ENCODE measurements at regions not wholly inside any gene's neighbourhood (a gene's known extent, or its start where the extent isn't known, plus 50 kb on each side); places are given as distances from the start of the nearest gene placed in this dataset.

GRCh38 chrX:43580621-43581020 is 75.5 kb upstream of the MAOA start:
- no peak overlapping the region for H3K4me3 ChIP-seq
- TF ChIP-seq CTCF (IDR thresholded peaks at IDR 0.05) = no peak
- H3K27me3 ChIP-seq = no peaks in the 10 kb centered on the region
- intact Hi-C loops (cut with DNase I) = no loop called here
- no peaks in the 10 kb centered on the region for H3K9me3 ChIP-seq
- H3K36me3 ChIP-seq = no peaks in the 10 kb centered on the region
- no peaks in the 10 kb centered on the region for H3K4me1 ChIP-seq
- DNase-seq (ENCODE audit: low spot score in 2 of 2) = no peak
- H3K27ac ChIP-seq = no peak overlapping the region

DNA sequence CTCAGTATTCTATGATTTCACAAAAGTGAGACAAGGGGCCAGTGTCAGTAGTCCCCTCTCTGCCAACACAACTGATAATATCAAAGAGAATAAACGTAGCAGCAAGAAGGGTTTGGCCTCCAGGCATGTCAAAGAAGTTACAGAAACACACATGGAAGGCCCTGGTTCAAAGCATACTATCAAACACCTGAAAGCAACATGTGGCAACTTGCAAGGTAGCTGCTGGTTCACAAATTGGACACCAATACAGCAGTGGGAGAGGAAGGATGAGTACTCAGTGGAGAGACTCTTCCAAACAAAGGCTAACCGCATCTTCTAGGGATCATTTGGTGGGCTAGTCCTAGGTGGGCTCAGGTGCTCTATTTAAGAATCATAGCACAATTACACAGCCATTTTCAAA is 74.9 kb upstream of the MAOA start:
- H3K4me1 ChIP-seq = no peaks in the 10 kb centered on the region
- H3K9me3 ChIP-seq = no peaks in the 10 kb centered on the region
- H3K27me3 ChIP-seq = no peaks in the 10 kb centered on the region
- no peak for TF ChIP-seq CTCF (IDR thresholded peaks at IDR 0.05)
- intact Hi-C loops (cut with DNase I) = no loop called here
- no peak for DNase-seq (ENCODE audit: low spot score in 2 of 2)
- no peak overlapping the region for H3K27ac ChIP-seq
- no peak overlapping the region for H3K4me3 ChIP-seq
- no peaks in the 10 kb centered on the region for H3K36me3 ChIP-seq

DNA sequence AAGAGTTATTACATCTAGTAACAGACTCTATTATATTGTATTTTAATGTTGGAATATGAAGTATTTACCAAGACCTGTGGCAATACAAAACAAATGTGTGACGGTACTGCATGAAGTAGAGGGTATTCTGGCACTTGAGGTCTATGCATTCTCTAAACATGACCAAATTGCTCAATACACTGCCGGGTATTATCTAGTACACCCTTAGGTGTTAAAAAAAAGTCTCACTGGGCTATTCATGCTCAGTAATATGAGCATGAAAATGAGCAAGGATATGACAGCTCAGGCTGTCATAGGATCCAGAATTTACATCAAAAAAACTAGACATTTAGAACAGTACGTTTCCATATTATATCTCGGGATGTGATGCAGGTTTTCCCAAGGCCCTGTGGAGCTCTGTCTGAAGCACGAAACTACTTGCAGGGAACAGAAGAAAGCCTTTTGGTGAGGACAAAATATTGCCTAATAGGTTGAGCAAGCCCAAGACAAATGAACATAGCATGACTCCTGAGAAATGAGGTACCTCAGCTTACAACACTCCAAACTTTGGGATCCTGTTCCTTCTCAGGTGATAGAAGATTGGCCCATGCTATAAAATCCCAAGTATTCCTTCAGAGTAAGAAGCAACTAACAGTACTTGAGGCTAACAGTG is 74.1 kb upstream of the MAOA start:
- TF ChIP-seq CTCF (IDR thresholded peaks at IDR 0.05) = no peak
- Histone ChIP-seq H3K9me3 (no peaks in the 10 kb centered on the region), H3K4me1 (no peaks in the 10 kb centered on the region), H3K27ac (peak overlapping the region; percentile 36 to 40), H3K27me3 (no peaks in the 10 kb centered on the region), H3K4me3 (no peak overlapping the region), H3K36me3 (no peaks in the 10 kb centered on the region)
- no peak for DNase-seq (ENCODE audit: low spot score in 2 of 2)
- intact Hi-C loops (cut with DNase I) = no loop called here

DNA sequence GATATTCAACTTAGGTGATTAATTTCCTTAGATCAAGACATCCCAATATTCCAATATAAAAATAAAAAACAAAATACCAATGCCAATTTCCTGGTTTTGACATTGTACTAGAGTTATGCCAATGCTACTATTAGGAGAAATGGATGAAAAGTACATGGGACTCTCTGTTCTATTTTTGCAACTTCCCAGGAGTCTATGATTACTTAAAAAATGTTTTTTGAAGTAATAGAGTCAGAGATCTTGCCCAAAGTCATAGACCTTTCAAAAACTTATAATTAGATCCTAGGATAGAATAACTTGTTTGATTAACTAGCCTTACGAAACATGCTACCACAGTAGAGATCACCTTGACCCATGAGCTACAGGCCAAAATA is 73.6 kb upstream of the MAOA start:
- no peak overlapping the region for H3K4me3 ChIP-seq
- no peaks in the 10 kb centered on the region for H3K4me1 ChIP-seq
- H3K27ac ChIP-seq = peak overlapping the region; percentile 40 to 56
- intact Hi-C loops (cut with DNase I) = no loop called here
- H3K36me3 ChIP-seq = no peaks in the 10 kb centered on the region
- no peaks in the 10 kb centered on the region for H3K9me3 ChIP-seq
- no peak for DNase-seq (ENCODE audit: low spot score in 2 of 2)
- TF ChIP-seq CTCF (IDR thresholded peaks at IDR 0.05) = no peak
- no peaks in the 10 kb centered on the region for H3K27me3 ChIP-seq

DNA sequence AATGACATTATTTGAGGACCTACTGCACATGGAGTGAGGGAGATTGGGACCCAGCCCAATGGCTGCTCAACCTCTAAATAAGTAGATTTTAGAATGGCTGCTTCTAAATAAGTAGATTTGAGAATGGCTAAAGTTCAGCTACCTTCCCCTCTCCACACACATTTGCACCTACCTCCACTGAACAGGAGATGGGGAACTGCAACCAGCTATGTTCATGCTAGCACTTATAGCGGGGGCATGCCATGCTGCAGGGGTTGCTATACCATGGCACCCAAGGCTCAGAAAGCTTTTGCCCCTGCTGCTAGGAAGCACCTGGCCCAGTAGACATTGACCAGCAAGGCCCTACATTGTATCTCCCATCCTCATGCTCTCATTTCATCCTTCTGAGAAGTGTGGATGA is 70.2 kb upstream of the MAOA start:
- DNase-seq (ENCODE audit: low spot score in 2 of 2) = no peak
- Histone ChIP-seq H3K4me3 (no peak overlapping the region), H3K4me1 (peaks cover 0 to 2% of the 10 kb centered on the region in 2 donors), H3K27me3 (no peaks in the 10 kb centered on the region), H3K9me3 (no peaks in the 10 kb centered on the region), H3K36me3 (no peaks in the 10 kb centered on the region), H3K27ac (no peak overlapping the region)
- intact Hi-C loops (cut with DNase I) = no loop called here
- TF ChIP-seq CTCF (IDR thresholded peaks at IDR 0.05) = no peak

DNA sequence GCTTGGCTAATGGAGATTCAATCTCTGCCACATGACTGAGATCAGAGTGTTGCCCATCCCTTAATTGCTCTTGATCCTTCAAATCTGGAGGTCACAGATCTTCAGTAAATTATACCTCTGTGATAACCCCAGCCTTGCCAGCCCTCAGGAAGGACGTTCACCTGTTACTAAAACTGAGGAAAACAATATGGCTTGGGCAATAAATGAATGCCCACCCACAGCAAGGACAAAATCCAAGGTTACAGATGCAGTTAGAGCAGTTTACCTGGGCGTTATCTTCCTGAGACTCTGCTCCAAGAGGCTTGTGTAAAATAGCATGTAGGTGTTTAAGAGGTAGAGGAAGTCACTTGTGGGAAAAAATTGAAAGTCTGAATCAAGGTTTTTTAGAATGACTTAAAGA is 69.3 kb upstream of the MAOA start:
- no peak for DNase-seq (ENCODE audit: low spot score in 2 of 2)
- H3K9me3 ChIP-seq = no peaks in the 10 kb centered on the region
- H3K27me3 ChIP-seq = no peaks in the 10 kb centered on the region
- H3K36me3 ChIP-seq = no peaks in the 10 kb centered on the region
- intact Hi-C loops (cut with DNase I) = no loop called here
- H3K4me1 ChIP-seq = peaks cover 0 to 3% of the 10 kb centered on the region in 2 donors
- no peak overlapping the region for H3K27ac ChIP-seq
- no peak for TF ChIP-seq CTCF (IDR thresholded peaks at IDR 0.05)
- H3K4me3 ChIP-seq = no peak overlapping the region

Data from ascending aorta (tissue), 2 donors.